GM18517 (cell line): ENCODE measurements at regions not wholly inside any gene's neighbourhood (a gene's known extent, or its start where the extent isn't known, plus 50 kb on each side); places are given as distances from the start of the nearest gene placed in this dataset.

Experiments
- ATAC-seq: cut with Tn5 transposase; IDR thresholded peaks from one replicate; pipeline ENCODE4 v1.9.1; 2021; ENCODE audit warnings: mild to moderate bottlenecking, moderate library complexity; ENCODE audit not compliant: unreplicated experiment

GRCh38 chr12:40615590-40615989 is 76.6 kb upstream of the CNTN1 start:
- no peak for ATAC-seq

GRCh38 chr12:40616383-40616915 is 75.8 kb upstream of the CNTN1 start:
- no peak for ATAC-seq

- no peak for ATAC-seq
These were observed 73.6 kb upstream of the CNTN1 start for GRCh38 chr12:40618636-40619035.

- ATAC-seq = no peak
These were observed 71.6 kb upstream of the CNTN1 start for GRCh38 chr12:40620564-40621019.

- no peak for ATAC-seq
These were observed 69.9 kb upstream of the CNTN1 start for GRCh38 chr12:40622246-40622838.

- no peak for ATAC-seq
These were observed 60.1 kb upstream of the CNTN1 start for GRCh38 chr12:40632171-40632570.

- ATAC-seq = no peak
These were observed 59.3 kb upstream of the CNTN1 start for GRCh38 chr12:40632933-40633332.

GRCh38 chr12:40634517-40635131 is 57.6 kb upstream of the CNTN1 start:
- ATAC-seq = no peak

- no peak for ATAC-seq
These were observed 57.0 kb upstream of the CNTN1 start for GRCh38 chr12:40635141-40635731.
